Keratinocyte (primary cell): ENCODE measurements at regions not wholly inside any gene's neighbourhood (a gene's known extent, or its start where the extent isn't known, plus 50 kb on each side); places are given as distances from the start of the nearest gene placed in this dataset.

Experiments
- DNase-seq: peaks from one replicate; pipeline ENCODE4 v3.0.0-alpha.2; 2011; ENCODE audit warnings: low read depth, missing footprints, low spot score
- FAIRE-seq: peaks from 2 replicates; lab custom pipeline; 2011; peaks lifted over from hg19 to GRCh38; lab: Jason Lieb, UNC
- H2AFZ ChIP-seq: 2 replicates; pipeline ENCODE4 v1.6.0; 2012; ENCODE audit warnings: low read length, control low read depth, inconsistent platforms; ENCODE audit not compliant: control insufficient read depth
- H3K27ac ChIP-seq: 2 replicates; pipeline ENCODE4 v1.5.1; 2011; ENCODE audit warnings: low read length; ENCODE audit not compliant: control insufficient read depth, insufficient read depth
- H3K27me3 ChIP-seq: 3 replicates; pipeline ENCODE4 v1.6.0; 2011; ENCODE audit warnings: low read length; ENCODE audit not compliant: control insufficient read depth, insufficient read depth; ENCODE audit errors: extremely low read depth
- H3K36me3 ChIP-seq, 2 experiments: 2 replicates in 1 of 2; 3 replicates in 1 of 2; pipeline ENCODE4 v1.5.1; 2011; ENCODE audit warnings: low read length in 2 of 2, mild to moderate bottlenecking in 1 of 2; ENCODE audit not compliant: control insufficient read depth in 2 of 2, insufficient read depth in 2 of 2; ENCODE audit errors: extremely low read depth in 1 of 2
- H3K4me1 ChIP-seq: 3 replicates; pipeline ENCODE4 v1.5.1; 2011; ENCODE audit warnings: low read length; ENCODE audit not compliant: control insufficient read depth, insufficient read depth; ENCODE audit errors: extremely low read depth
- H3K4me2 ChIP-seq: 3 replicates; pipeline ENCODE4 v1.6.0; 2011; ENCODE audit warnings: low read depth, low read length; ENCODE audit not compliant: control insufficient read depth, insufficient read depth; ENCODE audit errors: extremely low read depth
- H3K4me3 ChIP-seq, 3 experiments: fragments of 200-600 bp in 1 of 3; sonication (generic) in 1 of 3; 2 replicates in 2 of 3; 3 replicates in 1 of 3; pipeline ENCODE4 v1.5.1; 2011 to 2016; ENCODE audit warnings: low read length in 3 of 3, mild to moderate bottlenecking in 3 of 3, control low read depth in 2 of 3, inconsistent platforms in 1 of 3, low read depth in 1 of 3, mixed read lengths in 1 of 3, mixed run types in 1 of 3, moderate library complexity in 1 of 3; ENCODE audit not compliant: control insufficient read depth in 2 of 3, insufficient read depth in 2 of 3; ENCODE audit errors: extremely low read depth in 1 of 3
- H3K79me2 ChIP-seq: 2 replicates; pipeline ENCODE4 v1.6.0; 2012; ENCODE audit warnings: low read length; ENCODE audit not compliant: control insufficient read depth, insufficient read depth
- H3K9ac ChIP-seq: 3 replicates; pipeline ENCODE4 v1.6.0; 2011; ENCODE audit warnings: low read length; ENCODE audit not compliant: control insufficient read depth, insufficient read depth; ENCODE audit errors: extremely low read depth
- H3K9me1 ChIP-seq: 3 replicates; pipeline ENCODE4 v1.6.0; 2011; ENCODE audit warnings: low read length; ENCODE audit not compliant: control insufficient read depth, insufficient read depth; ENCODE audit errors: extremely low read depth
- H3K9me3 ChIP-seq: 2 replicates; pipeline ENCODE4 v1.5.1; 2012; ENCODE audit warnings: low read depth, low read length; ENCODE audit not compliant: control insufficient read depth
- H4K20me1 ChIP-seq: 3 replicates; pipeline ENCODE4 v1.6.0; 2011; ENCODE audit warnings: low read length; ENCODE audit not compliant: control insufficient read depth, insufficient read depth; ENCODE audit errors: extremely low read depth
- CTCF ChIP-seq, 3 experiments: IDR thresholded peaks in 1 of 3; conservative IDR thresholded peaks in 1 of 3; optimal IDR thresholded peaks in 1 of 3; 2 replicates in 2 of 3; 3 replicates in 1 of 3; pipeline versions ENCODE3 to v1.5.1; 2011; ENCODE audit warnings: low read length in 3 of 3, mild to moderate bottlenecking in 3 of 3, moderate library complexity in 2 of 3, control low read depth in 1 of 3, inconsistent platforms in 1 of 3; ENCODE audit not compliant: insufficient read depth in 2 of 3; ENCODE audit errors: extremely low read depth in 1 of 3
- EZH2 ChIP-seq: IDR thresholded peaks from one replicate; pipeline ENCODE4 v1.6.1; 2012; ENCODE audit warnings: inconsistent platforms, mild to moderate bottlenecking, low read length, moderate library complexity
- dilution Hi-C: fragments of 300-500 bp; cut with MboI; formaldehyde crosslinking; loops from one replicate; pipeline ENCODE4 v1.7.0; 2020; ENCODE audit warnings: low sequenced_read_pairs; ENCODE audit not compliant: extremely low pct_ligation_motif_present

GRCh38 chr6:165864925-165865324 is 201.9 kb upstream of the PDE10A start:
- no peaks in the 10 kb centered on the region for H3K79me2 ChIP-seq
- H3K4me1 ChIP-seq: no peaks in the 10 kb centered on the region
- H3K27ac ChIP-seq: no peak overlapping the region
- TF ChIP-seq EZH2 (no peak), CTCF (optimal IDR thresholded peaks at IDR 0.05 in 1 of 3, IDR thresholded peaks at IDR 0.05 in 1 of 3, conservative IDR thresholded peaks at IDR 0.05 in 1 of 3; ENCODE audit: extremely low read depth in 1 of 3, insufficient read depth in 2 of 3, low read length in 3 of 3) (no peak)
- no peak for DNase-seq
- H4K20me1 ChIP-seq: no peaks in the 10 kb centered on the region
- dilution Hi-C loops: no loop called here
- no peak overlapping the region for H2AFZ ChIP-seq
- H3K9ac ChIP-seq: no peak overlapping the region
- no peak overlapping the region for H3K4me2 ChIP-seq
- H3K9me3 ChIP-seq: no peaks in the 10 kb centered on the region
- no peaks in the 10 kb centered on the region for H3K9me1 ChIP-seq
- no peaks in the 10 kb centered on the region for H3K27me3 ChIP-seq
- H3K4me3 ChIP-seq: no peak overlapping the region
- FAIRE-seq: no peak
- no peaks in the 10 kb centered on the region for H3K36me3 ChIP-seq

- Histone ChIP-seq H3K27ac (no peak overlapping the region), H2AFZ (no peak overlapping the region), H3K4me3 (no peak overlapping the region), H3K9me3 (no peaks in the 10 kb centered on the region), H4K20me1 (no peaks in the 10 kb centered on the region), H3K36me3 (no peaks in the 10 kb centered on the region), H3K27me3 (no peaks in the 10 kb centered on the region), H3K4me2 (no peak overlapping the region), H3K9me1 (no peaks in the 10 kb centered on the region), H3K9ac (no peak overlapping the region), H3K4me1 (no peaks in the 10 kb centered on the region), H3K79me2 (no peaks in the 10 kb centered on the region)
- TF ChIP-seq EZH2 (no peak), CTCF (optimal IDR thresholded peaks at IDR 0.05 in 1 of 3, IDR thresholded peaks at IDR 0.05 in 1 of 3, conservative IDR thresholded peaks at IDR 0.05 in 1 of 3; ENCODE audit: extremely low read depth in 1 of 3, insufficient read depth in 2 of 3, low read length in 3 of 3) (no peak)
- DNase-seq: no peak
- no peak for FAIRE-seq
- dilution Hi-C loops: no loop called here
Observed at GRCh38 chr6:165864218-165864617, 201.2 kb upstream of the PDE10A start.
